Effector memory CD8-positive, alpha-beta T cell (primary cell): ENCODE measurements at regions not wholly inside any gene's neighbourhood (a gene's known extent, or its start where the extent isn't known, plus 50 kb on each side); places are given as distances from the start of the nearest gene placed in this dataset.

ENCODE experiments used
- ATAC-seq: fragments of 150-1000 bp; cut with Tn5 transposase; replicated peaks from 2 replicates; pipeline ENCODE4 v1.10.0; 2021; ENCODE audit warnings: mild to moderate bottlenecking, moderate library complexity
- DNase-seq, 3 experiments: peaks; one replicate each; pipeline ENCODE4 v3.0.0; 2021
- H3K27ac Mint-ChIP-seq, 2 donors: one replicate each; pipeline ENCODE4 v1.8.0; 2022; ENCODE audit warnings: mild to moderate bottlenecking in 2 of 2, mixed read lengths in 2 of 2, moderate library complexity in 2 of 2
- H3K27me3 Mint-ChIP-seq, 2 donors: one replicate each; pipeline ENCODE4 v1.8.0; 2022; ENCODE audit warnings: mixed read lengths in 2 of 2
- H3K36me3 Mint-ChIP-seq: one replicate; pipeline ENCODE4 v1.8.0; 2022; ENCODE audit warnings: mild to moderate bottlenecking, moderate library complexity, mixed read lengths; ENCODE audit not compliant: insufficient read depth
- H3K4me1 Mint-ChIP-seq, 2 donors: one replicate each; pipeline ENCODE4 v1.8.0; 2022; ENCODE audit warnings: low read depth in 2 of 2, mixed read lengths in 2 of 2
- H3K4me3 Mint-ChIP-seq, 2 donors: one replicate each; pipeline ENCODE4 v1.8.0; 2022; ENCODE audit warnings: mild to moderate bottlenecking in 2 of 2, mixed read lengths in 2 of 2, moderate library complexity in 2 of 2
- H3K9me3 Mint-ChIP-seq, 2 donors: one replicate each; pipeline ENCODE4 v1.8.0; 2022; ENCODE audit warnings: mixed read lengths in 2 of 2

- Mint-ChIP-seq H3K36me3 (no peaks in the 10 kb centered on the region), H3K4me3 (no peak overlapping the region), H3K4me1 (no peaks in the 10 kb centered on the region), H3K27ac (no peak overlapping the region), H3K9me3 (no peaks in the 10 kb centered on the region), H3K27me3 (no peaks in the 10 kb centered on the region)
- DNase-seq = no peak
- ATAC-seq = no peak
These were observed 284.1 kb downstream of the TDRD15 start for GRCh38 chr2:21407851-21408250.

- ATAC-seq (no peak), DNase-seq (no peak)
- no peak overlapping the region for H3K4me3 Mint-ChIP-seq
- no peak overlapping the region for H3K27ac Mint-ChIP-seq
- H3K36me3 Mint-ChIP-seq = no peaks in the 10 kb centered on the region
- H3K4me1 Mint-ChIP-seq = no peaks in the 10 kb centered on the region
- peaks cover 5 to 9% of the 10 kb centered on the region in 2 donors for H3K9me3 Mint-ChIP-seq
- H3K27me3 Mint-ChIP-seq = no peaks in the 10 kb centered on the region
These were observed 288.0 kb downstream of the TDRD15 start for GRCh38 chr2:21411741-21412140.

- Mint-ChIP-seq H3K36me3 (no peaks in the 10 kb centered on the region), H3K4me3 (no peak overlapping the region), H3K27me3 (no peaks in the 10 kb centered on the region), H3K9me3 (peaks cover 5 to 9% of the 10 kb centered on the region in 2 donors), H3K4me1 (no peaks in the 10 kb centered on the region), H3K27ac (no peak overlapping the region)
- ATAC-seq = no peak
- no peak for DNase-seq
These were observed 289.2 kb downstream of the TDRD15 start for GRCh38 chr2:21412944-21413443.

DNA sequence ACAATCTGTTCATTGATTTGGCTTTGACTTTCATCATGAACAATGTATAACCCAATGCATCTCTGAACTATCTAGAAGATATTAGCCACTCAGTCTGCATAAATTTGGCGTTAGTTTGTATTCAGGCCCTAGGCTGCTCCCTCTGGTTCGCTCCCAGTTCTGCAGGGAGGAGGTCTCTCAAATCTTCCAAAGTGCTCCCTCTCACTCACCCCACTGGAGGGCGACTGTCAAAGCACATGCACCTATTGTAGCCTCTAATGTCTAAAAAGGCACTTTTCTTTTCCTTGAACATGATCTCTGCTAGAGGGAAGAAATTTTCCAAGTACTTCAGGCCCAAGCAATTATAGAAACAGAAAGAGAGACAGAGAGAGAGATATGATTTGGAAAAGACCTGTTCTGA lies 291.5 kb downstream of the TDRD15 start:
- DNase-seq (no peak), ATAC-seq (no peak)
- Mint-ChIP-seq H3K27ac (no peak overlapping the region), H3K9me3 (peaks cover 5 to 17% of the 10 kb centered on the region in 2 donors), H3K27me3 (no peaks in the 10 kb centered on the region), H3K4me3 (no peak overlapping the region), H3K4me1 (no peaks in the 10 kb centered on the region), H3K36me3 (no peaks in the 10 kb centered on the region)

GRCh38 chr2:21416226-21416625 lies 292.5 kb downstream of the TDRD15 start:
- Mint-ChIP-seq H3K27ac (no peak overlapping the region), H3K9me3 (peaks cover 5 to 19% of the 10 kb centered on the region in 2 donors), H3K27me3 (no peaks in the 10 kb centered on the region), H3K4me3 (no peak overlapping the region), H3K4me1 (no peaks in the 10 kb centered on the region), H3K36me3 (no peaks in the 10 kb centered on the region)
- ATAC-seq = no peak
- no peak for DNase-seq

DNA sequence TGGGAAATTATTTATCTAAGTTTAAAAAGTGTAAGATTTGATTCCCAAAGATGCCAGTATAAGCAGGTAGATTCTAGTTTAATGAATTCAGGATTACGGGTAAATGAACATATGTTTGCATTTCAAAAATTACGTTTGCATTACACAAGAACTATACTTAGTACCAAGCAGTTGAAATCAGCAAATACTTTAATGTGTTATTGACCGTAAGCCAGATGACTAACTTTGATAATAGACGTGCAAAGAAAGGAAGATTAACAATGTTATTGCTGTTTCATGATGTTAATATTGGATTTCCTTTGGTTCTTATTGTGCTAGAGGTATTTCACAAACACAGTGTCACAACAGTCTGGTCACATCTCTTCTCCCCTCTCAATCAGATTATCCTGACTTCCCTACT lies 294.7 kb downstream of the TDRD15 start:
- no peak overlapping the region for H3K27ac Mint-ChIP-seq
- peaks cover 0 to 2% of the 10 kb centered on the region in 2 donors for H3K4me1 Mint-ChIP-seq
- peaks cover 5 to 27% of the 10 kb centered on the region in 2 donors for H3K9me3 Mint-ChIP-seq
- ATAC-seq (no peak), DNase-seq (no peak)
- no peak overlapping the region for H3K4me3 Mint-ChIP-seq
- H3K36me3 Mint-ChIP-seq = no peaks in the 10 kb centered on the region
- H3K27me3 Mint-ChIP-seq = no peaks in the 10 kb centered on the region

DNA sequence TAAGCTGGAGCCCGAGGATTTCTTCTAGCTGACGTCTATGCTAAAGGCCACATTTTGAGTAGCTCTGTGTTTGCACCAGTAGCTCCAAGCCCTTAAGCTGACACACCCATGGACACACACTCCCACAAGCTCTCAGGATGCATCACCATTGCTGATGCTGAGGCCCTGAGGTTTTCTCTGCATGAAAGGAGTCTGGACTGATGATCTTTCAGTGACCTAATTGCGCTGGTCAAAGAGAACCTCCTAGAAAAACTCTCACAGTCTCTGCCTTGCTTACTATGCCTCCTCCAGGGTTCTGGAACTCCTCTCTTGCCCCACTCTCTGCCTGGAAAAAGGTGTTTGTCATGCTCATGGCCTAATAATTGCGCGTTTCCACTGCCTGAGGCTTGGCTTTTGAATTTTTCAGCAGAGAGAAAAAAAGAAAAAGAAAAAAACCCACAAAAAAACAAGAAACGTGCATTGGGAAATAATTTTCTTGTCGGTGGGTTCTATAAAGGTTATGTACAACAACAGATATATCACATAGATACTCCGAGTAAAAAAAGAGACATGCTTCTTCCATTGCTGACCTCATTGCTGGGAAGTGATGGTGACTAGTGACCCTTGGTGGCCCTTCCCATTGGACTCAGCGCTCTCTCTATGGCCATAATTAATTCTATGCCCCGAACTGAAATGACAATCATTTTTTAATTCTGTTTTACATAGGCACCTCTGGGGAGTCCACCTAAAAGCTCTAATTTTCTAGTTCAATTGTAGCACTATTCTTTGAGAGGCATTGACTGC lies 297.0 kb downstream of the TDRD15 start:
- Mint-ChIP-seq H3K4me1 (peaks cover 0 to 2% of the 10 kb centered on the region in 2 donors), H3K27ac (no peak overlapping the region), H3K36me3 (no peaks in the 10 kb centered on the region), H3K4me3 (no peak overlapping the region), H3K9me3 (peaks cover under 1 to 26% of the 10 kb centered on the region in 2 donors), H3K27me3 (no peaks in the 10 kb centered on the region)
- no peak for DNase-seq
- ATAC-seq = no peak

DNA sequence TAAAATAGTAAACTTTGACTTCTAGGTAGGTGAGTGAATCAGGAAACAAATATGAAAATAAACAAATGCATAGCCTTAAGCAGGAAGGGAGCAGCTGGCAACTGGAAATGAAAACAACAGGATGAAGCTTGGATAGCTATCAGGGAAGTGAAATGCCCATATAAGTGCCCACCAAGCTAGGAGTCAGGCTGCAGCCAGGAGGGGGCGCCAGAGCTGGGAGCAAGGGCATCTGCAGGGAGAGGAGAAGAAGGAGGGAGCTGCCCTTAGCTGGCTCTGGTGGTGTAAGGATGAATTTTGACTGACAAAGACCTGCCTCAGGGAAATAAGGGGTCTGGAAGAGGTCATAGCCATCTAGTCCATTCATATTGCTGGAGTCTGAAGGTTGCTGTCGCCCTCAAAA lies 298.3 kb downstream of the TDRD15 start:
- Mint-ChIP-seq H3K36me3 (no peaks in the 10 kb centered on the region), H3K27ac (no peak overlapping the region), H3K4me1 (peaks cover 0 to 2% of the 10 kb centered on the region in 2 donors), H3K9me3 (peaks cover 0 to 22% of the 10 kb centered on the region in 2 donors), H3K27me3 (no peaks in the 10 kb centered on the region), H3K4me3 (no peak overlapping the region)
- DNase-seq (no peak), ATAC-seq (no peak)

- DNase-seq (no peak), ATAC-seq (no peak)
- Mint-ChIP-seq H3K4me1 (peaks cover 0 to 2% of the 10 kb centered on the region in 2 donors), H3K9me3 (peaks cover 3 to 28% of the 10 kb centered on the region in 2 donors), H3K27ac (no peak overlapping the region), H3K4me3 (no peak overlapping the region), H3K36me3 (no peaks in the 10 kb centered on the region), H3K27me3 (no peaks in the 10 kb centered on the region)
These were observed 299.2 kb downstream of the TDRD15 start for GRCh38 chr2:21422724-21423522.

GRCh38 chr2:21423854-21424253 lies 300.1 kb downstream of the TDRD15 start:
- Mint-ChIP-seq H3K9me3 (peaks cover 6 to 31% of the 10 kb centered on the region in 2 donors), H3K27ac (no peak overlapping the region), H3K4me3 (no peak overlapping the region), H3K4me1 (peaks cover 0 to 2% of the 10 kb centered on the region in 2 donors), H3K36me3 (no peaks in the 10 kb centered on the region), H3K27me3 (no peaks in the 10 kb centered on the region)
- DNase-seq (no peak), ATAC-seq (no peak)

DNA sequence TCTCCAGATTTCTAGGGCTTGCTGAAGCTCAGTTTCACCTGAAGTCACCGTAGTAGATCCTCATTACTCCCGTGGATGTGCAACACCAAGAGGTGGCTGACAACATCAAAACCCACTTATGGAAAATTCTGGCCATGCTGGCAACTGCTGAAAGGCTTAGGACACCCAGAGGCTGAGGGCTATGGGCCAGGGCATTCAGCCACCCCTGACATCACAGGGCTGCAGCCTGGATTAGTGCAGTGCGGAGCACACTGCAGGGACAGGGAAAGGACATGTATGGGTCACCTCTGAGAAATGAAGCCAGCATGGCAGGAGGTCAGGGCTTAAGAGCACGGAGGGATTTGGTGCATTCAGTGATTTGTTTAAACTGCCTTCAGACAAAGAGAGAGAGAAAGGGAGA lies 300.6 kb downstream of the TDRD15 start:
- H3K27ac Mint-ChIP-seq = no peak overlapping the region
- no peaks in the 10 kb centered on the region for H3K27me3 Mint-ChIP-seq
- no peak overlapping the region for H3K4me3 Mint-ChIP-seq
- no peak for ATAC-seq
- peaks cover 0 to 2% of the 10 kb centered on the region in 2 donors for H3K4me1 Mint-ChIP-seq
- peaks cover 6 to 31% of the 10 kb centered on the region in 2 donors for H3K9me3 Mint-ChIP-seq
- DNase-seq = no peak
- H3K36me3 Mint-ChIP-seq = no peaks in the 10 kb centered on the region

DNA sequence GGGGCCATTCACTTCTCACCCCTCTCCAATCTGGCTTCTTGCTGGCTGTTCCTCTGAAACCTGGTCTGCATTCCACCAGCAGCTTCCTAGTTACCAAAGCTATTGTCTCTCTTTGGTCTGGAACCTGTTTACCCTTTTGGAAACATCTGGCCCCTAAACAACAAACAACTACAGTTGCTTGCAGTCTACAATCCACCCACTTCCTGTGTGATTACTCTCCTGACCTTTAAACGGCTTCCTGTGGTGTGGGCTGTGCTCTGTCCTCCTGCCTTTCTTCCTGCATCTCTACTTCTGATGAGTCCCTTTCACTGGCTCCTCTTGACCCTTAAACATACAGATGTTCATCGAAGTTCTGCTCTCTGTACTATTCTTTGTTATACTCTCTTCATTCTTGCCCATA lies 303.8 kb downstream of the TDRD15 start:
- Mint-ChIP-seq H3K27me3 (no peaks in the 10 kb centered on the region), H3K9me3 (peaks cover 10 to 30% of the 10 kb centered on the region in 2 donors), H3K36me3 (no peaks in the 10 kb centered on the region), H3K27ac (no peak overlapping the region), H3K4me3 (no peak overlapping the region), H3K4me1 (peaks cover 0 to 2% of the 10 kb centered on the region in 2 donors)
- no peak for ATAC-seq
- DNase-seq = no peak

DNA sequence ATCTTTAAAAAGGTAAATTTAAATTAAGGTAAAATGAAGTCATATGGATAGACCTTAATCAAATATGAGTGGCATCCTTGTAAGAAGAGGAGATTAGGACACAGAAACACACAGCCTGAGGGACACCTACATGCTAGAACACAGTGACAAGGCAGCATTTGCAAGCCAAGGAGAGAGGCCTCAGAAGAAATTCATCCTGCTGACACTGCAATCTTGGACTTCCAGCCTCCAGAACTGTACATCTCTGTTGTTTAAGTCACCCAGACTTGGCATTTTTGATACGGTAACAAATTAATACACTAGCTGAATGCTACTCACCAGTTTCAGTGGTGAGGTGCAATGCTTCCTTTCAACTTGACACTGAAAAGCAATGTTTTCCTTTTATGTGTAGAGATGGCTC lies 305.0 kb downstream of the TDRD15 start:
- Mint-ChIP-seq H3K27ac (no peak overlapping the region), H3K4me1 (no peaks in the 10 kb centered on the region), H3K9me3 (peaks cover 10 to 22% of the 10 kb centered on the region in 2 donors), H3K36me3 (no peaks in the 10 kb centered on the region), H3K4me3 (no peak overlapping the region), H3K27me3 (no peaks in the 10 kb centered on the region)
- DNase-seq (no peak), ATAC-seq (no peak)

DNA sequence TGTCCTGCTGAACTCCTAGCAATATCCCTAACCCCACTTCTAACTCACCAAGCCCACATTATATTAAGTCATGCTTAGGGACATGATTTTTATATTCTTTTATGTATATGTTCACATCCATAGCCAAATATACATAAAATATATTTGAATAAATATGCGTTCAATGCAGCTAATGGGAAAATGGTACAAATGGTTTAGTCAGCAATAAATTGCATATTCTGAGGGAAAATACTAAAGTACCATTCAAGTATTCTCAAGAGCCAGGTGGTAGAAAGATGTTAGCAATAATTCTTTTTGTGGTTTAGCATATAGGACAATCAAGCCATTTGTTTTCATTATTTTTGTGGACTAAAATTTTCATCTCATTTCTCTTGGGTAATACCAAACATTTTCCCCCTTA lies 306.0 kb downstream of the TDRD15 start:
- Mint-ChIP-seq H3K36me3 (no peaks in the 10 kb centered on the region), H3K27me3 (no peaks in the 10 kb centered on the region), H3K27ac (no peak overlapping the region), H3K9me3 (peaks cover 10 to 18% of the 10 kb centered on the region in 2 donors), H3K4me3 (no peak overlapping the region), H3K4me1 (no peaks in the 10 kb centered on the region)
- ATAC-seq (no peak), DNase-seq (no peak)
